NOMO-1 treated with dmso at 0.1 percent for 144 hours (cell line): ENCODE measurements at regions not wholly inside any gene's neighbourhood (a gene's known extent, or its start where the extent isn't known, plus 50 kb on each side); places are given as distances from the start of the nearest gene placed in this dataset.

Source experiments
- DNase-seq: peaks from one replicate; lab custom pipeline; 2025; ENCODE audit not compliant: unreplicated experiment; lab: John Stamatoyannopoulos, UW

DNA sequence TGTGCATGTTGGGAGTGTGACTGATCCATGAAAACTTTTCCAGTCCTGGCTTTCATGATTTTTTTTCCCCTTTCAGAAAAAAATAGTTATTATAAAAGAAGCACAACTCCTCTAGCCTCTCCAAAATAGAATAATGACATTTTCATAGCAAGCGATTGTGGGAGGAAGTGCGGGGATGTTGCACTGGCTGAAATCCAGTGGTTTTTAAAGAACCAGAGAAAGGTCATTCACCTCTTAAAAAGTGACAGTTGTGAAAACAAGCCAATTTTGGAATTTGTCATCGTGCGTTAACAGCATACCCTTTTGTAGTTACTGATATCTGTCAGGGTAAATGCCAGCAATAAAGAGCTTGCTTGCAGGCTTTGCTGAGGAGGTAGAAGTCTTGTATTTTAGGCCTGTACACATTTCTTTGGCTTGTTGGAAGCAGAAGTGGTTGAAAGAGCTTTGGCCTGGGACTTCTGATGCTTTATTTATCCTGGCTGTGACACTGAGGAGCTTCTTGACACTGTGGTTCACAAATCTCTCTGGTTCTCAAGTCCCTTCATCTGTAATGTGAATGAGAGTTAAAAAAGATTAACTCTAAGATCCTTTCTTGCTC lies 545.9 kb downstream of the REEP3 start:
- no peak for DNase-seq

DNA sequence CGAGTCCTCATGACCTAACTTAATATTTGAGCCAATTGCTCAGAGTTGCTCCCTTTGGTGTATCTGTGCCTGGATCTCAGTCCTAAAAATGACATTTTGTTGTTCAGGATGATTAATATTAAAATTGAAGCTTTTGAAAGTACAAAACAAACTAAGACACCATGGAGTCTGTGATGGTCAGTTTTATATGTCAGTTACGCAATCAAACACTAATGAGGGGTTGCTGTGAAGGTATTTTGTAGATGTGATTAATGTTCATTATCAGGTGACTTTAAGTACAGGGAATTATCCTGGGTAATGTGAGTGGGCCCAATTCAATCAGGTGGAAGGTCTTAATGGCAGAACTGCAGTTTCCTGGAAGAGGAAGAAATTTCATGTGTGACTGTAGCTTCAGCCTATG lies 546.7 kb downstream of the REEP3 start:
- DNase-seq: no peak

DNA sequence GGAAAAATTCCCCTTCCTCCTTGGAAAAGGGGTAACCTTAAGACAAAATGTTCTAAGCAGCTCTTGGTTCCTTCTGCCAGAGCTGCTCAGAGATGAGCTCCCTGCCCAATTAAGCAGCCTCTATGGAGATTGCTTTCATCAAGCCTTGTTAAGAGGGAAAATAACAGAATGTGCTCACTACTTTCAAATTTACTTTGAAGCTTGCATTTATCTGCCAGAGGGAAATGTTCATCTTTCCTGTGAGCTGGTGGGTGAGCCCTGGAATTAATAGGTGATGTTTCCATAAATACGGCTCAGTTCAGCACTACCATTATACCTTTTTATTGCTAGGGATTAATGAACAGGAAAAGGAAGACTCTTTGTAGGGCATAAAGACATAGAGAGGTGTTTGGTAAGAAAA lies 549.0 kb downstream of the REEP3 start:
- no peak for DNase-seq

DNA sequence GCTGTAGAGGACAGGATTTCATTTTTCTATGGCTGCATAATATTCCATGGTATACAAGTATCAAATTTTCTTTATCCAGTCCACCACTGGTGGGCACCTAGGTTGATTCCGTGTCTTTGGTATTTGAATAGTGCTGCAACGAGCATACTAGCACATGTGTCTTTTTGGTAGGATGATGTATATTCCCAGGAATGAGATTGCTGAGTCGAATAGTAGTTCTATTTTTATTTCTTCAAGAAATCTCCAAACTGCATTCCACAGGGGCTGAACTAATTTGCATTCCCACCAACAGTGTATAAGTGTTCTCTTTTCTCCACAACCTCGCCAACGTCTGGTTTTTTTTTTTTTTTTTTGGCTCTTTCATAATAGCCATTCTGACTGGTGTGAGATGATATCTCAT lies 550.0 kb downstream of the REEP3 start:
- DNase-seq: no peak

DNA sequence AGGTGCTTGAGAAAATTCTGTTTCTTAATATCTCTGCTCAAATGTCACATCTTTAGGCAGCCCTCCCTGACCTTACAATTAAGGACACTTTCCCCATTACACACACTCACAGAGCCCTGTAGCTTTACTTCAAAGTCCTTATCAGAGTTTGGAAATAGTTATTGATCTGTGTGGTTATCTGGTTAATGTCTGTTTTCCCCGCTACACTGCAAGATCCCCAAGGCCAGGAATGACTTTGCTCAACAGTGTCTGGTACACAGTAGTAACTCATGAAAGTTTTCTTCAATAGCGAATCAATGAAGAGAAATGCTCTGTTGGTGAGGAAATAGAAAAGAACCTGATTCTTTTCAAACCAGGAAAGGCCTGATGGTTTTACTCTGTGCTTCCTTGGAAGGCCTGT lies 554.4 kb downstream of the REEP3 start:
- no peak for DNase-seq

DNA sequence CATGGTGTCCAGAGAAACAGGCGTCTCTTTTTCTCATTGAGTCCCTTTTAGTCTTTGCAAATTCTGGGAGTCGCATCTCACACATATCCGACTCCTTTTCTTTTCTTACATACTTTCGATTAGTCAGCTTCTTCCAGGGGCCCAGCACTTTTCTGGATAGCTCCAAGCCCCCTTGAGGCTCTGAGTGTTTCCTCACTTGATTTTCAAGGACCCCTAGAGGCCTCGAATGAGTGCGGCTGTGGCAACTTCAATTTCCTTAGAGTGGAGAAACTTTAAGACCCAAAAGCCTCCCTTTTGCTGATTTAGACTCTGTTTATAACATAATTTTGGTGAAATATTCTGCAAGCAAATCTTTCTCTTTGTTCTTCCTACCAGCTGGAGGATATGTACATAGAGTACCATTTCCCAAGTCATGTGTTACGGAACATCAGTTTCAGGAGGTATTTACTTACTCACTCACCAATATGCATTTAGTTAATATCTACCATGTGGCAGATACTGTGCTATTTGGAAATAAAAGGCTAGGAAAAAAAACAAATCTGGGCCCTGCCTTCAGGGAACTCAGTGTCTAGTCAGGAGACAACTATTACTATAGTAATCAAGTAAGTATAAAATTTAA lies 555.2 kb downstream of the REEP3 start:
- DNase-seq: no peak

DNA sequence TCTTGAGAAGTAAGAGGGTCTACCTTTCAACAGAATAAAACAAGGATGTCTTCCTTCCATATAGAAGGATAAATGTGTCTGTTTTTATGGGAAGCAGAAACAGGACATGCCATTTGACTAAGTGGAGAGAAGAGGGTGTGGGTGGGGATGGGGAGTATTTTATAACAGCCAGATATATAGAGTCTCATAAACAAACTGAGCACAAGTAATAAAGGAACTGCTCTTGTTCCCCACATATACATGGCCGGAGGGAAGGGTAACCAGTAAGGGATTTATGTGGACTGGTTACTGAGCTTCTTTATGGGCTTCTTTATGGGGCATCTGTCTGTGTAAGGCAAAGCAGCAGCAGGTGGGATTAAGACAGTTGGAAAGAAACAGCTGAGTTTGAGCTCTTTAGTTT lies 558.1 kb downstream of the REEP3 start:
- DNase-seq: no peak

DNA sequence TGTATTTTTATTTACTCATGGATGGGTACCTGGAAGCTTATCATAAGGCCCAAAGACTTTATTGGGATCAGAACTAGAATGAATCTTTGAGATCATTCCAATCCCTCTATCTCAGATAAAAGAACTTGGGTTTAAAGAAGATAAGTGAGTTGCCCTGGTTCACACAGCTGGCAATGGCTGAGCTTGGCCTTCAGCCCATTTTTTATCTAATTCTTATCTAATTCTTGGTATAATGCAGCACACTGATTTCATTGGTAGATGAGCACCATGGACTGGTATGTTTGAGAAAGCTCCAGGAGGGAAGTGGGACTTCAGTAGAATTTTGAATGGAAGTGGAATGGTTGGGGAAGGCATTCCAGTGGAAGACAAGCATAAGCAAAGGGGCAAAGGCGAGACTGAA lies 558.9 kb downstream of the REEP3 start:
- no peak for DNase-seq

DNA sequence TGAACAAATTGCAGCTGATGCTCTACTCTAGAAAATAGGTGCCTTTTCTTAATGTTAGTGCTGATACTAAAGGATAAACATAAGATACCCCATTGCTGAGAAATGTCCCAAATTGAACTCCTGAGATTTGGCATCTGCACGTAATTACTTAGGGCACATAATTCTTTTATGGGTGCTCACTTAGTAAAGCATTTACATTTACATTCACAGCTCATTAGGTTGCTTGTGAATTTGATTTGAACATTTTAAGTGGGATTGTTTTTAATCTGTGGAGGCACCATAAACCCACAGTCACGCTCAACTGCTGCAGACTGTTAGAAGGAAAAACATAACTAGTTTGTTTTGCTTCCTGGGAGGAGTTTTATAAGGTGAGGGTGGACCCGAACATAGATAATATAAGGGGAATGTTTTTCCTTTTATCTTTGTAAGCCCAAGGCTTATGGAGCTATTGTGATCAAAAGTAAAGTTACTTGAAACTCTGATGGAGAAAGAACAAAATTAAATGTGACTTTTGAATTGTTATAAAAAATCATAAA lies 560.8 kb downstream of the REEP3 start:
- no peak for DNase-seq

DNA sequence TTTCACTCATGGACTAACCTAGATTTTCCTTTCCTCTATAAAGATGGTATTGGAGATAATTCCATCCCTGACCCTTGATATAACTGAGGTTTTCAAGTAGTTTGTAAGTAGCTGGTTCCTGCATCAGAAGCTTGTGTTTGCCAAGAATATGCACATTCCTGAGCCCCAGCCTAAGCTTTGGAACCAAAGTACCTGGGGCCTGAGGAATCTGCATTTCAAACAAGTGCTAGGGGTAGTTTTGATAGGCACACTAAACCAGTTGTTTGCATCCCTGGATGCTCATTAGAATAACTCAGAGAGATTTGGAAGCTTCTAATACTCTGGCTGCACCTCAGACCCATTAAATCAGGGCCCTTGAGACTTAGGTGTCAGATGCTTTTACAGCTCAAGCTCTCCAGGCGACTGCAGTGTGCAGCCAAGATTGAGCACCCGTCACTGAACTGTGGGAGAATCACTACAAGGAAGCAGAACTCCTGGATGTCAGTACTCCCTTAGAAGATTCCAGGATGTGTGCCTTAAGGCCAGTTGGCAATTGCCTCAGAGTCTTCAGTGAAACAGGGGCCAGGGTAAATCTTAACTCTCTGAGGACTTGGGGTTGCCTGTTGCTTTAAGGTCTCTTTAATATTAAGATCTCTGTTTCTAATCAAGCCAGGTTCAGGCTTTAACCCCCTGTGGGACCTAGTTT lies 565.0 kb downstream of the REEP3 start:
- no peak for DNase-seq

DNA sequence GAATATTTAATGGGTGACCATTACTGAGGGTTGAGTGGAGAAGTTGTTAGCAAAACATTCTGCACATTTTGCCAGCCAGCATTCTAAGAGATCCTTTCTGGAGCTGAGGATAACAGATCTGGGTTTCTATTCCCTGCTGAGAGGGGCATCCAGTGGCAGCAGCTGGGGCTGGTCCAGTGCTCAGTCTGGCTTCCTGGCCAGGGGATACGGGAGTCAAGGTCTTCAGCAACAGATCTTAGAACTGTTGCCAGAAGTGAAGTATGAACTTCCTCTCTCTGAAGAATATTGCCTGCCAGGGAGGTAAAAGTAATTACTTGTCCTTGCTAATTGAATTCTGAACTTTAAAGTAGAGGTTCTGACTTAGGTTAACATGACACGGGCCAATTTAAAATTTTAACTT lies 568.4 kb downstream of the REEP3 start:
- DNase-seq: no peak

DNA sequence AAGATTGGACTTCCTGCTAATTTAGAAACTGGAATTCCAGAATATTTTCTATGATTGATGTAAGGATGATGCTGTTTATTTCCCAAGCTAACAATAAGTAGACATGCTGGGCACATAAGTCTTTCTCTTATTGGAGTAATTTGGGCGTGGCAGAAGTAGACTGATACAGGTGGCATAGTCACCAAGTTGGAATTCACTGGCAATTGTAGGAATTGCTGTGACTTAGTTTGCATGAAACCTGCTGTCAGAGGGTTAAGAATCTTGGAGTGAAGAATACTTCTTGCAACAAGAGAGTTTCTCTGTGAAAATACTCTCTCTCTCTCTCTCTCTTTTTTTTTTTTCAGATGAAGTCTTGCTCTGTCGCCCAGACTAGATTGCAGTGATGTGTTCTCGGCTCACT lies 569.7 kb downstream of the REEP3 start:
- DNase-seq: no peak

DNA sequence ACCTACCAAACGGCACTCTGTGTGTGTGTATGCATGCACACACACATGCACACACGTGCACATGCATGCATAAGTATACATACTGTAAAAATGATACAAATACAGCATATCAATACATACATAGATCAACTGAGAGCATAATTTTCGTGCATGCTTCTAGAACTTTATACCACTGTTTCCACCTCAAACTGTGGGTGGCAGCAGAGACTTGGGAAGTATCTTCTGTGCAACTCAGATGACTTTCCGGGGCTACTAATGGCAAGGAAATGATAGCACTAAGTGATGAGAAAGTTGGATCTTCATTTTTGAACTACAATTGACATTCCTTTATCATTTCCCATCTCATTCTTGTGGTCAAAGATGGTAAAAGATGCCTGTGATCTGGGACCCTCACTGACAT lies 570.7 kb downstream of the REEP3 start:
- DNase-seq: no peak

DNA sequence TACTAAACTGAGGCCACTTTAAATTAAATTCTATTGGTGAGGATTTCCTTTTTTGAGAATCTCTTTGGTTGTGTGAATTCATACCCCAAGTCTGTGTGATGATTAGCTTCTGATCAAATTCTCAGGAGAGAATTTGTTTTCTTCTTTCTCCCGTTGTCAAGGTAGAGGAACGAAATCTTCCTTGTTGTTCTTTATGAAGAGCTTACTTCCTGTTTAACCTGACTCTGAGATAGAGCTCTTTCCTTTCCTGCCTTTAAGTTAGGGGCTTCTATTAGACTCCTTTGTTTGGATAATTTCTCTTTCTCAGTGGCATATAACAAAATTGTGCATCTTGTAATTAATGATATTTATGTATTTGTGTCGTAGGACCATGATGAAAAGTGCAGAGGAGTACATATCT lies 572.1 kb downstream of the REEP3 start:
- DNase-seq: no peak

DNA sequence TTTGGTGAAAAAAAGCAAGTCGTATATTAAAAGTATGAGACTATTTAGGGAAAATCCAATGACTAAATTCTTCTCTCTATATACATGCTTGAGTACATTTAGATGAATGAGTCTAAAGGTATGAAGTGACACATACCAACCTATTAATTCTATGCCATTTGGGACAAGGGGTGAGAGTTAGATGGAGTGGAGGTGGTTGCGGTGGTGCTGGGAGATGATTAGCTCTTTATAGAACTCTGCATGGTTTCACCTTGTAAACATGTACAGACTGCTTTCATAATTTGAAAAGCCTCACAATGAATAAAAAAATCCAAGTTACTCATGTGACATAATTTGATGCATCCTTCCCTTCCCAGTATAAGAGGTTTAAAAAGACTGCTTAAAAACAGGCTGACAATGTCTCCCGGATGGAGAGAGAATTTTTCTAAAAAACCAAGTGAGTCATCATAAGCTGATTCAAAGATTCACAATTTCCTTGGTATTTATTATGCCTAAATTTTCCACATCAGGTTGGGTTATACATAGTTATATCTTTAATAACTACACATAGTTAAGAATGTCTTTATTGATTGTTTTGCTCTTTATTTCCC lies 572.8 kb downstream of the REEP3 start:
- no peak for DNase-seq

DNA sequence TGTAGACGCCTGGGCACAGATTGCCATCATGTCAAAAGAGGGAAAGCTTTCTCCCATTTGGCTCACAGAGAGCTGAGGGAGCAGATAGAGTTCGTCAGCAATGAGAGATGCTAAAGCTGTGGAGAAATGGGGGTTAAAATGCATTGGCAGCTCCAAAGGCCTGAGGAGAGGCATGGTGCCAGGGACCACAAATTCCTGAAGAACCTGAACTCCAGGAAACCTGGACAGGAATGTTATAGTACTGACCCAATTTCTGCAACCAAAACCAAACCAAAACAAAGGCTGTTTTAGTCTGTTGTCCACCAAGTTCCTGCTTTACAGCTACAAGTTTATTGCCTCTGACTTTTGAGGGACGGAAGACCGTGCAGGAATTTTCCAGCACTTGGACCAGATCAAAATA lies 575.7 kb downstream of the REEP3 start:
- DNase-seq: no peak

DNA sequence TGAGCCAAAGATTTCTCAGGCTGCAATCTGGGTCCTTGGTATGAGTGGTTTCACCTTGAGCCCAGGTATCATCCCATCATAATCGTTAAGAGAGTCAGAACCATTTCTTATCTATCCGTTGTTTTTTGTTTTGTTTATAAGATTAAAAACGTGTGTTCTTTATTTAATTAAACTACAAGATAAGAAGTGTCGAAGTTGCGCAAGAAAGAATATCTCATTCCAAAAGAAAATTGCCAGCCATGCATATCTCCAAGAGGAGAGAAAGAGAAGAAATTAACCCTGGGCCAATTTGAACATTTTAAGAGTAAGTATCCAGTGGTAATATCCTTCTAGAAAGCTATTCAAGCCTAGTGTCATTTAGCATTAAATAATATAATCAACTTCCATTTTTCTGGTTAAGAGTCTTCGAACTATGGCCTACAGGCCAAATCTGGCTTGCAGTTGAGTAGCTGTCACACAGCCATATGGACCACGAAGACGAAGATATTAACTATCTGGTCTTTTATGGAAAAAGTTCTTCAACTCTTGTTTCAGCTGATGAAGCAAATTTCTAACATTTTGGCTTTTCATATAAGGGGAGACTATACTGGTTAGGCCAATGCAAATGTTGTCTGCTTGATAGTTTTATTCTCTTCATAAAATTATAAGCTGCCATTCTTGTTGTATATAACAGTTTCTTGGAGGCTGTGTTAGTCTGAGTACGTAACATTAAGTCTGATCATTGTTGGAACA lies 576.4 kb downstream of the REEP3 start:
- no peak for DNase-seq

DNA sequence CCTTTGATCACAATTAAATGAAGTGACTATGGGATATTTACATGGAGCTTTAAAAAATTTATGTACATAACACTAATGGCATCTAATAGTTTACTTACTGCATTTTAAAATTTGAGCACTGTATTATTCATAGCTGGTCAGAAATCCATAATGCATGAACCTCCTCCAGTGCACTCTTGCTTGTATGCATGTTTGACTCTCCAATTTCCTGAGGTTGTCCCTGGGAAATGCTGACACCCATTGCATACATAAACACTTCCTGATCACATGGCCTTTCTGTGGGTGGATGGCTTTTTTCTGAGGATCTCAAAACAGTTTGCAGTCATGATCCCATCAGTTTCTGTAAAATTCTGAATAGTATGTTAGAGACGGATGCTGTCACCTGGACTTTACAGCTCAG lies 577.8 kb downstream of the REEP3 start:
- DNase-seq: no peak

DNA sequence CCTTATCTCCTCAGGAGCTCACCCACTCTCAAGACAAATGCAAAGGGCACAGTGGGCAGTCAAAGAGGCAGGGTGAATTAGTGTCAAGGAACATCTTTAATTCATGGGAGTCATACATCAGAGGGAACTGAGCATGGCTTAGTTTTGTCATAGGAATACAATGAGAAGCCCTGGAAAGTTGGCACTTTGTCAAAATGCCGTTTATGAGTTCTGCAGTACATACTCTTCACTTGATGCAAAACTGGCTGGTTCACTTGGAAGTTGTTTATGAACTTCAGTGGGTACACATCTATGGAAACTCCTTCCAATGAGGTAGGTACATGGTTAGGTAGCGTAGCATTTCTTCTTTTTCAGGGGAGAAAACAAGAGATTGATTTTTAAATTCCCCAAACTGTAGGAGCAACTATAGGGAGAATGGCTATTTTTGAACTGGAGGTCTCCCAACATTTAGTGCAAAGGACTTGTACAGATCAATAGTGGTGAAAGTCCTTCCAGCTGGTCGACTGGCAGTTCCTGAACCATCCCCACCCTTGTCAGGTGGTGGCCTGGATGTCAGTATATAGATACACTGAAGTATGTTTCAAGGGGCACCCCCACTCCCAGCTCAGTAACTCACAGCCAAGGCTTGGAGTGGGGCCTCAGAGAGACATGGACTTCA lies 580.5 kb downstream of the REEP3 start:
- DNase-seq: no peak

DNA sequence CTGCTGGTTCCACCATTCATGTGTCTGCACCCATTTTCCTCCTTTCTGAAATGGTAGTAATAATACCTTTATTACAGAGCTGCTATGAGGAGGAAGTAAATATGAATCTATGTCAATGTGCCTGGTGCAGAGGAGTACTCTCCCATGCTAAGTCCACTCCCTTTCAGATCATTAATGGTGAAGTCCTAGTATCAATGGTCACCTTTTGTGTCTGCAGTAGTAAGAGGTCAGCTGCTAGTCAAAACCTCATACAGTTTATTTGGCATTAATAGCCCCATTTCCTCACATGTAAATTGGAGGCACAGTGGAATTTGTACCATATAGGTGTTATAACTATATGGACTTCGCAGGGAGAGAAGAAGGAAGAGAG lies 581.0 kb downstream of the REEP3 start:
- no peak for DNase-seq

DNA sequence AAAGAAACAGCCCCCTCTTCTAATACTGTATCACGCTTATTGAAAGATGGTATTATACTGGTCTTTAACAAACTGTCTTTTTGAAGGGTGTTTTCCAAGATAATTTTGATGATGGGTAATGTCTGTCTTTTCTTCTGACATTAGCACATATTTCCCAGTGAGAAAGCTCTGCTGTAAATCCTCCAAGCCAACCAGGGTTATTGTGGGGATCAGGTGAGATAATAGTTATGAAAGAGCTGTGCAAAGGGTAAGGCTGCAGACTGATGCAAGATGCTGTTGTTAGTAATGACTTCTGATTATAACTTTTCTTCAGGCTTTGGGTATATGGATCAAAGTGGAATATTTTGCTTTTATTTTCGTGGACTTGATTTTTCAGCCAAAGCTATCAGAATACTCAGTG lies 581.7 kb downstream of the REEP3 start:
- DNase-seq: no peak
